HG03469 (cell line): ENCODE measurements at regions not wholly inside any gene's neighbourhood (a gene's known extent, or its start where the extent isn't known, plus 50 kb on each side); places are given as distances from the start of the nearest gene placed in this dataset.

Source experiments
- ATAC-seq: cut with Tn5 transposase; IDR thresholded peaks from one replicate; pipeline ENCODE4 v1.9.1; 2021; ENCODE audit warnings: mild to moderate bottlenecking, moderate library complexity, moderate number of reproducible peaks; ENCODE audit not compliant: unreplicated experiment

- ATAC-seq: no peak
Measured at GRCh38 chr2:11920993-11921583, 174.7 kb downstream of the LPIN1 start.

- ATAC-seq: no peak
Measured at GRCh38 chr2:11922294-11922693, 175.9 kb downstream of the LPIN1 start.

GRCh38 chr2:11923935-11924334, 177.5 kb downstream of the LPIN1 start:
- no peak for ATAC-seq

- no peak for ATAC-seq
Measured at GRCh38 chr2:11925295-11926066, 179.0 kb downstream of the LPIN1 start.

GRCh38 chr2:11930211-11930761, 183.9 kb downstream of the LPIN1 start:
- no peak for ATAC-seq

GRCh38 chr2:11932048-11932512, 185.6 kb downstream of the LPIN1 start:
- no peak for ATAC-seq

GRCh38 chr2:11932962-11933361, 186.5 kb downstream of the LPIN1 start:
- no peak for ATAC-seq

- peak; percentile 66 for ATAC-seq
Measured at GRCh38 chr2:11933854-11934253, 187.4 kb downstream of the LPIN1 start.

- no peak for ATAC-seq
Measured at GRCh38 chr2:11936761-11937160, 190.3 kb downstream of the LPIN1 start.

GRCh38 chr2:11938196-11938595, 191.8 kb downstream of the LPIN1 start:
- ATAC-seq: no peak

GRCh38 chr2:11939523-11939922, 193.1 kb downstream of the LPIN1 start:
- ATAC-seq: no peak

GRCh38 chr2:11940121-11940743, 193.8 kb downstream of the LPIN1 start:
- no peak for ATAC-seq

- ATAC-seq: no peak
Measured at GRCh38 chr2:11940799-11941198, 194.4 kb downstream of the LPIN1 start.

- no peak for ATAC-seq
Measured at GRCh38 chr2:11941201-11942177, 195.1 kb downstream of the LPIN1 start.

GRCh38 chr2:11942178-11942569, 195.7 kb downstream of the LPIN1 start:
- ATAC-seq: no peak

GRCh38 chr2:11944311-11944710, 197.9 kb downstream of the LPIN1 start:
- ATAC-seq: no peak

- ATAC-seq: peak; percentile 82
Measured at GRCh38 chr2:11945139-11946126, 199.0 kb downstream of the LPIN1 start.

- no peak for ATAC-seq
Measured at GRCh38 chr2:11947956-11948355, 201.5 kb downstream of the LPIN1 start.
